HEK293 (cell line): ENCODE measurements at regions not wholly inside any gene's neighbourhood (a gene's known extent, or its start where the extent isn't known, plus 50 kb on each side); places are given as distances from the start of the nearest gene placed in this dataset.

ENCODE experiments used
- CTCF ChIP-seq: fragments of 450-650 bp; formaldehyde crosslinking; IDR thresholded peaks from 2 replicates; pipeline ENCODE4 v1.5.1; 2016; ENCODE audit warnings: missing biosample characterization, missing genetic modification characterization
- KLF16 ChIP-seq: fragments of 450-650 bp; formaldehyde crosslinking; IDR thresholded peaks from 2 replicates; pipeline ENCODE4 v1.5.1; 2017; ENCODE audit warnings: missing biosample characterization, missing genetic modification characterization
- PRDM4 ChIP-seq: fragments of 450-650 bp; formaldehyde crosslinking; IDR thresholded peaks from 2 replicates; pipeline ENCODE4 v1.5.1; 2017; ENCODE audit warnings: missing biosample characterization, missing genetic modification characterization
- WT1 ChIP-seq: fragments of 450-650 bp; formaldehyde crosslinking; IDR thresholded peaks from 2 replicates; pipeline ENCODE4 v1.5.1; 2016; ENCODE audit warnings: missing biosample characterization, missing genetic modification characterization
- ZBTB17 ChIP-seq: fragments of 450-650 bp; formaldehyde crosslinking; IDR thresholded peaks from 2 replicates; pipeline ENCODE4 v1.5.1; 2016; ENCODE audit warnings: missing biosample characterization, missing genetic modification characterization
- ZNF157 ChIP-seq: fragments of 450-650 bp; formaldehyde crosslinking; IDR thresholded peaks from 2 replicates; pipeline ENCODE4 v1.5.1; 2016; ENCODE audit warnings: missing biosample characterization, missing genetic modification characterization
- ZNF280D ChIP-seq: fragments of 450-650 bp; formaldehyde crosslinking; IDR thresholded peaks from 2 replicates; pipeline ENCODE4 v1.5.1; 2016; ENCODE audit warnings: missing biosample characterization, missing genetic modification characterization
- ZNF292 ChIP-seq: fragments of 450-650 bp; formaldehyde crosslinking; IDR thresholded peaks from 2 replicates; pipeline ENCODE4 v1.5.1; 2016; ENCODE audit warnings: low read depth, missing biosample characterization, missing genetic modification characterization, borderline replicate concordance
- ZNF596 ChIP-seq: fragments of 450-650 bp; IDR thresholded peaks from 2 replicates; pipeline ENCODE4 v1.5.0; 2018; ENCODE audit warnings: missing biosample characterization, mild to moderate bottlenecking, missing genetic modification characterization, moderate library complexity
- ZNF768 ChIP-seq: fragments of 450-650 bp; formaldehyde crosslinking; IDR thresholded peaks from 2 replicates; pipeline ENCODE4 v1.5.1; 2018; ENCODE audit warnings: missing biosample characterization, mild to moderate bottlenecking, missing genetic modification characterization

- no peak for TF ChIP-seq CTCF (tag by site-specific recombination)
- TF ChIP-seq ZNF292 (tag by site-specific recombination): no peak
- TF ChIP-seq ZBTB17: no peak
- TF ChIP-seq ZNF280D (tag by site-specific recombination): no peak
- TF ChIP-seq PRDM4: no peak
- TF ChIP-seq ZNF768 (tag by site-specific recombination): no peak
- no peak for TF ChIP-seq KLF16
- TF ChIP-seq ZNF596 (tag by site-specific recombination): no peak
- no peak for TF ChIP-seq WT1 (tag by site-specific recombination)
- TF ChIP-seq ZNF157 (tag by site-specific recombination): no peak
Observed at GRCh38 chr6:74734901-74735300, 471.0 kb downstream of the COL12A1 start.
